Gastrocnemius medialis (tissue), 4 donors: ENCODE measurements at regions not wholly inside any gene's neighbourhood (a gene's known extent, or its start where the extent isn't known, plus 50 kb on each side); places are given as distances from the start of the nearest gene placed in this dataset.

Experiments
- CTCF ChIP-seq, 5 experiments: fragments of 450-650 bp in 3 of 5; fragments of 200-600 bp in 2 of 5; sonication (generic) in 2 of 5; IDR thresholded peaks in 4 of 5; conservative IDR thresholded peaks in 1 of 5; 1 replicate in 4 of 5; 2 replicates in 1 of 5; pipeline ENCODE4 v1.5.1; 2016 to 2019; ENCODE audit warnings: antibody characterized with exemption in 5 of 5, mild to moderate bottlenecking in 3 of 5, moderate library complexity in 3 of 5
- POLR2A ChIP-seq, 2 donors: fragments of 450-650 bp; IDR thresholded peaks; one replicate each; pipeline ENCODE4 v1.6.1; 2017; ENCODE audit warnings: antibody characterized with exemption in 2 of 2, mild to moderate bottlenecking in 2 of 2, moderate library complexity in 2 of 2

DNA sequence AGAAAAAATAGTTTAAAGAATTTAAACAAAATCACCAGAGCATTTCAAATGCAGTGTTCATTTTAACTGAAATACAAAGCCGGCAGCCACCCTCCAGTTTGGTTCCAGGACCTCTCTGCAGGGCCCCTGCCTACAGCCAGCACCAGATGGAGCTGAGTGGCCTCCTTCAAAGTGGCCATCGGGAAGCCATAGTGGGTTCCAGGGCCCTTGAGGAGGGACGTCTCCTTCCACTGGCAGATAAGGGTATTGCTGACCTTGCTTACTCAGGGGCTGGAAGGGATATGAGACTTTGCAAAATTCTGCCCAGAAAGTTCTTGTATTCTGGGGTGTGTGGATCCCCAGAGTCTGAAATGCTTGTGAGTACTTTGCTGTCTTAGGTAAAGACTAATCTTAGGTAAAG lies 205.2 kb upstream of the APCDD1 start:
- TF ChIP-seq POLR2A (IDR thresholded peaks at IDR 0.05) (no peak), CTCF (IDR thresholded peaks at IDR 0.05 in 4 of 5, conservative IDR thresholded peaks at IDR 0.05 in 1 of 5) (no peak)
